Coronary artery (tissue), 2 donors: ENCODE measurements at regions not wholly inside any gene's neighbourhood (a gene's known extent, or its start where the extent isn't known, plus 50 kb on each side); places are given as distances from the start of the nearest gene placed in this dataset.
"Not testable (repeated sequence)": the region's sequence is repeated elsewhere in the genome, so short reads cannot be mapped to it uniquely, and the experiment has no call there.

Experiments
- DNase-seq: peaks from one replicate; pipeline ENCODE4 v3.0.0-alpha.2; 2017; ENCODE audit warnings: low spot score
- H3K27ac ChIP-seq, 2 donors: fragments of 200-600 bp; sonication (generic); one replicate each; pipeline ENCODE4 v1.5.1; 2016 to 2019
- H3K4me3 ChIP-seq: fragments of 200-600 bp; sonication (generic); 2 replicates; pipeline ENCODE4 v1.5.1; 2016; ENCODE audit warnings: mild to moderate bottlenecking, moderate library complexity
- CTCF ChIP-seq: fragments of 200-600 bp; sonication (generic); IDR thresholded peaks from one replicate; pipeline ENCODE4 v1.5.1; 2019; ENCODE audit warnings: antibody characterized with exemption

DNA sequence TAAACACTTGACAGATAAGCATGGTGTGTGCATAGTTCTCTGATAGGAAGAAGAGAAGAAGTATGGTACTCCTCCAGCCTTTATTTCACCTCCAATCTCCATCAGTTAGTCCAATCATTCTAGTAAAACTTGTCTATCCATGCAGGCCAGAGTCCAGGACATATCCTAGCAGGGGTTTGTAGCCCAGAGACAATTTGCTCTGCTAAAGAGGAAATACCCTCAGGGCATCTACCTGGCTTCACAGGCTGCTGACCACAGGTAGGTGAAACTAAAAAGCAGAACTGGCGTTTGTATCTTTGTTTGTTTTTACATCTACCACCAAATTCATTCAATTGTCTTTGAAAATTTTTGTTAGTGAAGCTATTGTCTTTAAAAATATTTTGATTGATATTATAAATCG, 717.6 kb downstream of the FSCB start:
- no peak for TF ChIP-seq CTCF
- no peak for DNase-seq

GRCh38 chr14:43786066-43786762, 720.9 kb downstream of the FSCB start:
- TF ChIP-seq CTCF = no peak
- Histone ChIP-seq H3K4me3 (no peak overlapping the region), H3K27ac (no peak overlapping the region)
- DNase-seq = no peak

More for the DNA sequence above, 717.6 kb downstream of the FSCB start:
- H3K27ac ChIP-seq = no peak overlapping the region
- no peak overlapping the region for H3K4me3 ChIP-seq

GRCh38 chr14:43784432-43784831, 722.7 kb downstream of the FSCB start:
- not testable (repeated sequence) for H3K27ac ChIP-seq, H3K4me3 ChIP-seq, DNase-seq

DNA sequence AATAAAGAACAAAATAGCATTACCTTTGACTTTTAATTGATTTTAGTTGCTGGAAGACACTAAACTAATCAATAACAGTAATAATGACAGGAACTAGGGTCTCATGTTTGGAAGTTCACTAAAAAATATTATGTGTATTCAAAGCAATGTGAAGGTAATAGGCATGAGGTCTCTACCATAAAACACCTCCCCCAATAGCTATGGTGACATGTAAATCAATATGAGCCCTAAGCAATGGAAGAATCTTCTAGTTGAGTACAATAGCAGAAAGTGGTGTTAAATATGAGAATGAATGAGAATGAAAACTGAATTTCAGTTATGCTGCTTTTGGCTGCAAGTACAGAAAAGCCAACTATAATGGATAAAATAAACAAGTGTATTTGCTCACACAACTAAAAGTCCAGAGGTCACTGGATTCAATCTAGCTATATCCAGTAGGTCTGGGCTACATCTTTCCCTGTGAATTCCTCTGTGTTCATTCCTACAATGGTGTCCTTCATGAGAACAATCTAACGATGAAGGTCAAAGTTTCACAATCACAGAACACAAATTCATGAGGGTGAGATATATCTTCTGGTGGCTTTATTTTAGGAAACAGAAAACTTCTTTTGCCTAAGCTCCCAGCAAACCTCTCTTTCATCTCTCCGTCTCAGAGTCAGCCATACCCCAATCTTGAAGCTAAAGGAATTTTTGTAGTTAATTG, 728.0 kb downstream of the FSCB start:
- no peak overlapping the region for H3K27ac ChIP-seq
- TF ChIP-seq CTCF = no peak
- H3K4me3 ChIP-seq = no peak overlapping the region
- DNase-seq = no peak

GRCh38 chr14:43778570-43778936, 728.5 kb downstream of the FSCB start:
- H3K4me3 ChIP-seq = no peak overlapping the region
- no peak for TF ChIP-seq CTCF
- no peak overlapping the region for H3K27ac ChIP-seq
- no peak for DNase-seq

- no peak overlapping the region for H3K27ac ChIP-seq
- no peak for TF ChIP-seq CTCF
- no peak overlapping the region for H3K4me3 ChIP-seq
- no peak for DNase-seq
These were observed 741.6 kb downstream of the FSCB start for GRCh38 chr14:43765474-43765873.

DNA sequence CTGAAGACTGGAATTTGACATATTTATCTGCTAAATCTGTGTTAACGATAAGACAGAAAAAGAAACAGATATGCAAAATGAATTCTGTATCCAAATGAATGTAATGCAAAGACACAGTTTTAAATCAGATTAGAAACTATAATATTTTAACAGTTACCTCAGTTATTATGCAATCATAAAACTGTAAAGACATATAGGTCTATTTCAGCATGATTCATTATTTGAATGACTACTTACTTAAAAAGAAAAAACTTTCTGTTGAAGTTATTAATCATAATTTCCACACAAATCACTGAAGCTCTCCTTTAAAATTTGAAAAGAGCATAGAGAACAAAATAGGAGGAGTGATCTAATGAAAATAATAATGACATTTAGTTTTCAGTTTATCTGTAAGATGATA, 742.6 kb downstream of the FSCB start:
- TF ChIP-seq CTCF = no peak
- Histone ChIP-seq H3K27ac (no peak overlapping the region), H3K4me3 (no peak overlapping the region)
- no peak for DNase-seq
